HFFc6 (cell line): ENCODE measurements at regions not wholly inside any gene's neighbourhood (a gene's known extent, or its start where the extent isn't known, plus 50 kb on each side); places are given as distances from the start of the nearest gene placed in this dataset.

Experiments used
- DNase-seq: peaks from one replicate; pipeline ENCODE4 v3.0.0-alpha.2; 2018
- H3K27ac Mint-ChIP-seq: 2 replicates; pipeline ENCODE4 v1.8.0; 2020; ENCODE audit warnings: mild to moderate bottlenecking, mixed read lengths
- H3K27me3 Mint-ChIP-seq: 2 replicates; pipeline ENCODE4 v1.8.0; 2021; ENCODE audit warnings: mild to moderate bottlenecking, moderate library complexity, mixed read lengths; ENCODE audit not compliant: insufficient read depth
- H3K36me3 Mint-ChIP-seq: 2 replicates; pipeline ENCODE4 v1.8.0; 2021; ENCODE audit warnings: low read depth, mixed read lengths
- H3K4me1 Mint-ChIP-seq: 2 replicates; pipeline ENCODE4 v1.8.0; 2020; ENCODE audit warnings: low read depth, mixed read lengths
- H3K4me3 Mint-ChIP-seq: 2 replicates; pipeline ENCODE4 v1.8.0; 2020; ENCODE audit warnings: mild to moderate bottlenecking, moderate library complexity, mixed read lengths
- H3K9me3 Mint-ChIP-seq: 2 replicates; pipeline ENCODE4 v1.8.0; 2020; ENCODE audit warnings: mild to moderate bottlenecking, mixed read lengths
- CTCF ChIP-seq: fragments of 200-600 bp; sonication (generic); IDR thresholded peaks from 2 replicates; pipeline ENCODE4 v1.5.0; 2021; ENCODE audit warnings: antibody characterized with exemption, mild to moderate bottlenecking

GRCh38 chr20:60630609-60631008 is 621.5 kb upstream of the CDH4 start:
- H3K27me3 Mint-ChIP-seq = peaks cover 4% of the 10 kb centered on the region; the same call in 1 of the 2 replicates
- no peak for TF ChIP-seq CTCF
- no peak overlapping the region for H3K4me3 Mint-ChIP-seq
- peaks cover 5% of the 10 kb centered on the region; the same call in 1 of the 2 replicates for H3K36me3 Mint-ChIP-seq
- H3K4me1 Mint-ChIP-seq = no peaks in the 10 kb centered on the region
- DNase-seq = no peak
- no peak overlapping the region for H3K27ac Mint-ChIP-seq
- peaks cover 33% of the 10 kb centered on the region for H3K9me3 Mint-ChIP-seq

GRCh38 chr20:60631585-60632287 is 620.3 kb upstream of the CDH4 start:
- no peak for TF ChIP-seq CTCF

GRCh38 chr20:60632391-60633262 is 619.4 kb upstream of the CDH4 start:
- H3K9me3 Mint-ChIP-seq = peaks cover 43% of the 10 kb centered on the region
- no peaks in the 10 kb centered on the region for H3K4me1 Mint-ChIP-seq
- H3K27ac Mint-ChIP-seq = no peak overlapping the region
- DNase-seq = no peak
- no peak overlapping the region for H3K4me3 Mint-ChIP-seq
- peaks cover 4% of the 10 kb centered on the region; the same call in 1 of the 2 replicates for H3K27me3 Mint-ChIP-seq
- peaks cover 5% of the 10 kb centered on the region; the same call in 1 of the 2 replicates for H3K36me3 Mint-ChIP-seq
- no peak for TF ChIP-seq CTCF

More at GRCh38 chr20:60631585-60632287, 620.3 kb upstream of the CDH4 start:
- no peaks in the 10 kb centered on the region for H3K4me1 Mint-ChIP-seq
- DNase-seq = no peak
- H3K9me3 Mint-ChIP-seq = peaks cover 43% of the 10 kb centered on the region
- H3K27me3 Mint-ChIP-seq = peaks cover 4% of the 10 kb centered on the region; the same call in 1 of the 2 replicates
- no peak overlapping the region for H3K4me3 Mint-ChIP-seq
- no peak overlapping the region for H3K27ac Mint-ChIP-seq
- peaks cover 5% of the 10 kb centered on the region; the same call in 1 of the 2 replicates for H3K36me3 Mint-ChIP-seq

GRCh38 chr20:60634491-60635172 is 617.4 kb upstream of the CDH4 start:
- Mint-ChIP-seq H3K4me1 (no peaks in the 10 kb centered on the region), H3K4me3 (no peak overlapping the region), H3K9me3 (peaks cover 35% of the 10 kb centered on the region), H3K27me3 (peaks cover 4% of the 10 kb centered on the region; the same call in 1 of the 2 replicates), H3K36me3 (no peaks in the 10 kb centered on the region), H3K27ac (no peak overlapping the region)
- no peak for DNase-seq
- no peak for TF ChIP-seq CTCF

- no peaks in the 10 kb centered on the region for H3K4me1 Mint-ChIP-seq
- no peaks in the 10 kb centered on the region for H3K36me3 Mint-ChIP-seq
- no peak overlapping the region for H3K27ac Mint-ChIP-seq
- H3K9me3 Mint-ChIP-seq = peaks cover 35% of the 10 kb centered on the region
- H3K4me3 Mint-ChIP-seq = no peak overlapping the region
- H3K27me3 Mint-ChIP-seq = peaks cover 4% of the 10 kb centered on the region; the same call in 1 of the 2 replicates
- no peak for DNase-seq
- TF ChIP-seq CTCF = no peak
Measured at GRCh38 chr20:60636417-60636816, 615.6 kb upstream of the CDH4 start.
